Tibial artery (tissue), 4 donors: ENCODE measurements at regions not wholly inside any gene's neighbourhood (a gene's known extent, or its start where the extent isn't known, plus 50 kb on each side); places are given as distances from the start of the nearest gene placed in this dataset.
A peak's percentile ranks its signal among the peaks of the same experiment; 100 is the strongest.

Experiments used
- DNase-seq, 2 donors: peaks; one replicate each; pipeline ENCODE4 v3.0.0-alpha.2; 2019
- H3K27ac ChIP-seq, 2 donors: fragments of 200-600 bp; sonication (generic) in 1 of 2; 1 replicate in 1 of 2; 2 replicates in 1 of 2; pipeline ENCODE4 v1.5.1; 2018 to 2019; ENCODE audit warnings: mild to moderate bottlenecking in 1 of 2
- H3K27me3 ChIP-seq, 2 donors: fragments of 200-600 bp; sonication (generic) in 1 of 2; one replicate each; pipeline versions ENCODE4 v1.5.1 to v1.6.0; 2016 to 2019
- H3K36me3 ChIP-seq, 3 donors: fragments of 200-600 bp; sonication (generic) in 2 of 3; one replicate each; pipeline ENCODE4 v1.5.1; 2016 to 2019; ENCODE audit warnings: mild to moderate bottlenecking in 2 of 3
- H3K4me1 ChIP-seq, 4 donors: fragments of 200-600 bp; sonication (generic) in 2 of 4; 1 replicate in 3 of 4; 2 replicates in 1 of 4; pipeline ENCODE4 v1.5.1; 2016 to 2019
- H3K4me3 ChIP-seq, 2 donors: fragments of 200-600 bp; sonication (generic) in 1 of 2; 1 replicate in 1 of 2; 2 replicates in 1 of 2; pipeline ENCODE4 v1.5.1; 2018 to 2019; ENCODE audit warnings: mild to moderate bottlenecking in 2 of 2
- H3K9me3 ChIP-seq, 3 donors: fragments of 200-600 bp; sonication (generic) in 1 of 3; one replicate each; pipeline ENCODE4 v1.5.1; 2016 to 2019
- intact Hi-C: fragments of 100-400 bp; cut with DNase I; formaldehyde crosslinking; loops from one replicate; pipeline ENCODE4 v1.15.0; 2023; ENCODE audit warnings: low total_unique reads
- TF ChIP-seq, protein P1 (sequence below), 2 experiments: fragments of 200-600 bp in 1 of 2; fragments of 450-650 bp in 1 of 2; IDR thresholded peaks; one replicate each; pipeline ENCODE4 v1.5.1; 2017 to 2019; ENCODE audit warnings: antibody characterized with exemption in 2 of 2, mild to moderate bottlenecking in 1 of 2, moderate library complexity in 1 of 2

DNA sequence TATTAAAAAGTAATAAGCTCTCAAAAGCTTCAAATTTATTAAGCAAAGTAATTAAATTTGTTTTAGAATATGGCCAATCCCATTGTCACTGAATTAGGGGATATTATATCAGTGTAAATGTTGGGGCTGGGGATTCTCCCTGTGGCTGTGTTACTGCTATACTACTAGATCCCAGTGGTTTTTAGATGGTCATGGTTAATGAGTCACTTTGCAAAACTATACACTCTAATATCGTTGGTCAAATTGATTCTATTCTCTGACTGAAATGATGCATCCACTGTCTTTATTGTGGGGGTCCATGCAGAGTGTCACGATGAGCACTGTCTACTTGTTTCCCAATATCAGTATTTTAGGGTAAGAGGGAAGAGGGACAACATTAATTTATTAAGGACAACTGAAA lies 336.9 kb upstream of the PREP start:
- intact Hi-C loops, result no loop called here
- H3K27ac ChIP-seq, result no peak overlapping the region
- no peaks in the 10 kb centered on the region for H3K36me3 ChIP-seq
- H3K4me3 ChIP-seq, result no peak overlapping the region
- no peaks in the 10 kb centered on the region for H3K4me1 ChIP-seq
- H3K9me3 ChIP-seq, result no peaks in the 10 kb centered on the region
- no peaks in the 10 kb centered on the region for H3K27me3 ChIP-seq
- TF ChIP-seq, protein P1, sequence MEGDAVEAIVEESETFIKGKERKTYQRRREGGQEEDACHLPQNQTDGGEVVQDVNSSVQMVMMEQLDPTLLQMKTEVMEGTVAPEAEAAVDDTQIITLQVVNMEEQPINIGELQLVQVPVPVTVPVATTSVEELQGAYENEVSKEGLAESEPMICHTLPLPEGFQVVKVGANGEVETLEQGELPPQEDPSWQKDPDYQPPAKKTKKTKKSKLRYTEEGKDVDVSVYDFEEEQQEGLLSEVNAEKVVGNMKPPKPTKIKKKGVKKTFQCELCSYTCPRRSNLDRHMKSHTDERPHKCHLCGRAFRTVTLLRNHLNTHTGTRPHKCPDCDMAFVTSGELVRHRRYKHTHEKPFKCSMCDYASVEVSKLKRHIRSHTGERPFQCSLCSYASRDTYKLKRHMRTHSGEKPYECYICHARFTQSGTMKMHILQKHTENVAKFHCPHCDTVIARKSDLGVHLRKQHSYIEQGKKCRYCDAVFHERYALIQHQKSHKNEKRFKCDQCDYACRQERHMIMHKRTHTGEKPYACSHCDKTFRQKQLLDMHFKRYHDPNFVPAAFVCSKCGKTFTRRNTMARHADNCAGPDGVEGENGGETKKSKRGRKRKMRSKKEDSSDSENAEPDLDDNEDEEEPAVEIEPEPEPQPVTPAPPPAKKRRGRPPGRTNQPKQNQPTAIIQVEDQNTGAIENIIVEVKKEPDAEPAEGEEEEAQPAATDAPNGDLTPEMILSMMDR (IDR thresholded peaks at IDR 0.05), result no peak
- no peak for DNase-seq

DNA sequence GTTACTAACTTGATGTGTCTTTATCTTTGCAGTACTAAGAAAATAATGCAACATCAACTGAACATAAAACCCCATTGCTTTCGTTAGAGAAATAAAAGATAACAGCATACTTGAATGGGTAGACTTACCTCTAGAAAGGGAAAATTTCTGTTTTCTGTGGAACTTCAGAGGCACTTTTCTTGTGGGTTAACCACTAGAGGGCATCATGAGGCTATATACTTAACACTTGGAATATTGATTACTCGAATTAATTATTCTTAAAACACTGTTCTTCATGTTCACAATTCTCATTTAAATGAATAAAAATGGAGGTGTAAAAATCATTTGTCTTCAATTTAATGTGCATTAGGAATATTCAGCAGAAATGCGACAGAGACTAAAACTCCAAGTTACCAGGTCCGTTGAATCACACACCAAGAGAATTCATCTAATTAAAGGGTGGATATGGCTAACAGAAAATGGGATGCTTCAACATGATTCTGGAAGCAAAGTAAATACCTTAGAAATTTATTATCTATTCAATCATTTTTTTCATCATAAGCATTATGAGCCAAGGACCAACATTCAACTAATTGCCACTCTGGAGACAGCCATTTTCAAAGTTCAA lies 330.8 kb upstream of the PREP start:
- TF ChIP-seq, protein P1 (IDR thresholded peaks at IDR 0.05), result peak; percentile 13 to 28
- no peak overlapping the region for H3K27ac ChIP-seq
- DNase-seq, result no peak
- no peak overlapping the region for H3K4me3 ChIP-seq
- H3K9me3 ChIP-seq, result no peaks in the 10 kb centered on the region
- H3K4me1 ChIP-seq, result no peaks in the 10 kb centered on the region
- intact Hi-C loops, result no loop called here
- no peaks in the 10 kb centered on the region for H3K27me3 ChIP-seq
- H3K36me3 ChIP-seq, result no peaks in the 10 kb centered on the region

DNA sequence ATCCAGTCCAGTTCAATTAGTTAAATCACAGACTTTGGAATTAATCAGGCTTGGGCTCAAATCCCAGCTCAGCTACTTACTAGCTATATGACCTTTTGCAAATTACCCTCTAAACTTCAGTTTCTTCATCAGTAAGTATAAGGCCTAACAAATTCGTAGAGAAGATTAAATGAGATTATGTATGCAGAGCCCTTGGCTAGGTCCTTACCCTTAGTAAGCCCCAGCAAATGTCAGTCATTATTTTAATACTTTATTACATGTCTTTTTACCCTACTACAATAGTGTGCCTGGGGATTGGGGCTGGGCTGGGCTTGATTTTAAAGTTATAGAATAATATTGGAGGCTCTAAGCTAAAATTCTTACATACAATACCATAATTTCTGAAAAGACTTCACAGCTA lies 326.1 kb upstream of the PREP start:
- Histone ChIP-seq H3K4me1 (no peaks in the 10 kb centered on the region), H3K27me3 (no peaks in the 10 kb centered on the region), H3K36me3 (no peaks in the 10 kb centered on the region), H3K4me3 (no peak overlapping the region), H3K9me3 (no peaks in the 10 kb centered on the region), H3K27ac (no peak overlapping the region)
- TF ChIP-seq, protein P1 (IDR thresholded peaks at IDR 0.05), result no peak
- DNase-seq, result no peak
- intact Hi-C loops, result no loop called here

DNA sequence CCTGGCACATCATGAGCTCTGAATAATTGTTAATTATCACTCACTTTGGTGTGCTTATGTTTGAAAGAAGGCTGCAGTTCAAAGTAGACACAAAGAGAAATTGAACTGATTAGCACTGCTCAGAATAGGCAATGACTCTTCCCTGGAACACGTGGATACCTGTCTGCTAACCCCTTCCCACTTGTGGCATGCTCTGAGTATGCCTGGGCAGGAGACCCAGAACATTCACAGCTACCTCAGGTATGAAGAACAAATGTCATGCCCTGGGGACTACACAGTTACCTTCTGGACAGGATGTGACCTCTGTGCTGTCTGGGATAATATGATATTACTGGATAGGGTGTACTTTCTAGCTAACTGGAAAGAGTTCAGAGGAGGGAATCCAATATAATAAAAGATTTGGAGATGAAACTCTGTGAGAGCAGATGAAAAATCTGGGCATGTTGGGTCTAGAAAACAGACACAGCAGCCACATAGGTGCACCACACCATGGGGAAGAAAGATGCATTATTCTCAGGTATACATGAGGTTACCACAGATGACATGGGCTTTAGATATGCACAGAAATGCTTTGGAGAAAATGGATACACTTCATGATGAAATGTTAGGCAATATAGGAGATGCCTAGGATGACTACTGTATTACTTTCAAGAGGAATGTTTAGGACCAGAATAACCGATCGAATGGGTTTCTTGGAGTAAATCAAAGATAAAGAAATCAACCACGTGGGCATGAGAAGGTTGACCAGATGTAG lies 324.2 kb upstream of the PREP start:
- Histone ChIP-seq H3K4me3 (no peak overlapping the region), H3K9me3 (no peaks in the 10 kb centered on the region), H3K36me3 (no peaks in the 10 kb centered on the region), H3K4me1 (no peaks in the 10 kb centered on the region), H3K27me3 (no peaks in the 10 kb centered on the region), H3K27ac (no peak overlapping the region)
- TF ChIP-seq, protein P1 (IDR thresholded peaks at IDR 0.05), result no peak
- no peak for DNase-seq
- intact Hi-C loops, result no loop called here

DNA sequence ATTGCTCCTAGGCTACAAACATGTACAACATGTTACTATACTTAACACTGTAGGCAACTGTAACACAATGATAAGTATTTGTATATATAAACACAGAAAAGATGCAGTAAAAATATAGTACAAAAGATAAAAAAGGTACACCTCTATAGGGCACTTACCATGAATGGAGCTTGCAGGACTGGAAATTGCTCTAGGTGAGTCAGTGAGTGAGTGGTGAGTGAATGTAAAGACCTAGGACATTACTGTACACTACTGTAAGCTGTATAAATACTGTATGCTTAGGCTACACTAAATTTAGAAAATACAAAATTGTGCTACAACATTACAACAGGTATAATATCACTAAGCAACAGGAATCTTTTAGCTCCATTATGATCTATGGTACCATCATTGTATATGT lies 312.0 kb upstream of the PREP start:
- Histone ChIP-seq H3K36me3 (no peaks in the 10 kb centered on the region), H3K4me3 (no peak overlapping the region), H3K9me3 (peaks cover 0 to 25% (median 0%) of the 10 kb centered on the region in 3 donors), H3K27ac (no peak overlapping the region), H3K4me1 (no peaks in the 10 kb centered on the region), H3K27me3 (no peaks in the 10 kb centered on the region)
- intact Hi-C loops, result no loop called here
- TF ChIP-seq, protein P1 (IDR thresholded peaks at IDR 0.05), result no peak
- DNase-seq, result no peak
